ENCODE measurements at regions not wholly inside any gene's neighbourhood (a gene's known extent, or its start where the extent isn't known, plus 50 kb on each side); places are given as distances from the start of the nearest gene placed in this dataset.

- DNase-seq (ENCODE audit: low read depth in 2 of 2), result no peak
Observed at GRCh38 chr5:88144219-88145001, 124.2 kb downstream of the TMEM161B start.

- no peak for DNase-seq (ENCODE audit: low read depth in 2 of 2)
Observed at GRCh38 chr5:88143693-88144218, 124.9 kb downstream of the TMEM161B start.

DNA sequence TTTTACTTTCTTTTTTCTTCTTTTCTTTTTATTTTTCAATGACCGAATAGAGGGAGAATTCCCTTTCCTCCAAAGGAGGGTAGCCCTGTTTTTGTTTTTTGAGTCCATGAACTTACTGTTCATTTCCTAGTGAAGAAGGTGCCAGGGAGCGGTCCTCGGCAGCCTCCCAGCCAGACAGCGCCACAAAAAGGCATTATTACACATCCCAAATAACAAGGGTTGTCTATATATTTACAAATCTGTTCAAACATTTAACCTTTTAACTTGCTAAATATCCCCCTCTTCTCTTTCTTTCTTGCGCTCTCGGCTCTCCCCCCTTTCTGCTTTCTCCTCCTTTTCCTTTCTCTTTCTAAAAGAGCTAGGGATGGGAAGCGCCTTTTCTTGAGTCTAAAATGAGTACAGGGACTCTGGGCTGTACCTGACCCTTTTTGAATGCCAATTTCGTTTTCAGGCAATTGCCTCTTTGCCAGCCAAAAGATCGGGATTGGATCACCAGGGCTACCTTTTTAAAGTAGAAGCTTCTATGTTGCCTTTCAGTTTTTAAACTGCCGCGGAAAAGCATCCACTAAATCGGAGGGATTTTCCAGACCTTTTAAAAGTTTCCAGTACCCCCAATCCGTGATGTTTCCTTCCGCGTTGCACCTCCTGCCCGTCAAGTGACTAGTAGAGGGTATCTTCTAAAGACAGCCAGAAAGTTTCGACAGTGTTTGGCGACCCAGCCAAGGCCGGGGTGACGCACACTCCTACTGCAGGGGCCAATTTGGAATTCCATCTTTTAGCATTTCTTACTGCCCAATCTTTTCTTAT lies 125.6 kb downstream of the TMEM161B start:
- no peak for DNase-seq (ENCODE audit: low read depth in 2 of 2)

- DNase-seq (ENCODE audit: low read depth in 2 of 2), result no peak
Observed at GRCh38 chr5:88142636-88142885, 126.1 kb downstream of the TMEM161B start.

- DNase-seq (ENCODE audit: low read depth in 2 of 2), result peak; percentile 52 to 67
Observed at GRCh38 chr5:88140856-88141752, 127.5 kb downstream of the TMEM161B start.

- no peak for DNase-seq (ENCODE audit: low read depth in 2 of 2)
Observed at GRCh38 chr5:88140396-88140855, 128.2 kb downstream of the TMEM161B start.

DNA sequence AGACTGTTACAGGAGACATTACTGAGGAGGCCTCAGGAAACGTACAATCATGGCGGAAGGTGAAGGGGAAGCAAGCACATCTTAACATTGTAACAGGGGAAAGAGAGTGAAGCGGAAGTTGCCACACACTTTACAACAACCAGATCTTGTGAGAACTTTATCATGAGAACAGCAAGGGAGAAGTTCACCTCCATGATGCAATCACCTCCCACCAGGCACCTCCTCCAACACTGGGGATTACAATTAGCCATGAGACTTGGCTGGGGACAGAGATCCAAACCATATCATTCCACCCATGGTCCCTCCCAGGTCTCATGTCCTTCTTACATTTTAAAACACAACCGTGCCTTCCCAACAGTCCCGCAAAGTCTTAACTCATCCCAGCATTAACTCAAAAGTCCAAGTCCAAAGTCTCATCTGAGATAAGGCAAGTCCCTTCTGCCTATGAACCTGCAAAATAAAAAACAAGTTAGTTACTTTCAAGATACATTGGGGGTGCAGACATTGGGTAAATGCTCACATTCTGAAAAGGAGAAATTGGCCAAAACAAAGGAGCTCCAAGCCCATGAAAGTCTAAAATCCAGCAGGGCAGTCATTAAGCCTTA lies 138.3 kb downstream of the TMEM161B start:
- no peak for DNase-seq (ENCODE audit: low read depth in 2 of 2)

DNA sequence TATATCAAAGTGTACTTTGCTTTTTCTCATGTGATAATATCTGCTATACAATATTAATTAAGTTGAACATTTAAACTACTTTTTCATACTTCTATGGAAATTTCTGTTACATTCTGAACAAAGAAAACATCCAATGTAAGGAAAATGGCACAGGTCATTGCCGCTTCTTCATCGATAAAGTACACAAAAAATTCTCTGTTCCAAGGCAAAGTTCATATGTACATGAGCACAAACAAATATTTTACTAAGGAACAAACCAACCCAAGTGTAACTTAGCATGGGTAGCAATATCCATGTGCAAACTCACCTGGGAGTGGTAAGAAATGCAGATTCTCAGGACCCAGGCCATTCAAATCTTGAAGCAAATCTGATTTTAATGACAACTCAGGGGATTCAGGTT lies 139.8 kb downstream of the TMEM161B start:
- no peak for DNase-seq (ENCODE audit: low read depth in 2 of 2)

GRCh38 chr5:88119535-88120125 lies 149.0 kb downstream of the TMEM161B start:
- no peak for DNase-seq (ENCODE audit: low read depth in 2 of 2)

DNA sequence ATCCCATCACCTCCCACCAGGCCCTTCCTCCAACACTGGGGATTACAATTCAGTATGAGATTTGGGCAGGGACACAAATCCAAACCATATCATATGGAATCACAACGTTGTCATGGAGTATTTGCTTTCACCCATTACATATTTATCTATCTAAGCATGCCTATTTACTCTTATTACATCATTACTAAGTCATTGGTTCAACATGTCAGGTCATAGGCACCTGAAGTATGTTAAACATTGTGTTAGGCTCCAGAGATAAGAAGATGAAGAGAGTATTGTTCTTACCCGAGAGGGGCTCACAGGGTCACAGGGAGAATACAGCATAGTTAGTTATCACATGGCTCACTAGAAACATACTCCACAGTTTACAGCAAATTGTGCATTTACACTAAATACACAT lies 150.5 kb downstream of the TMEM161B start:
- no peak for DNase-seq (ENCODE audit: low read depth in 2 of 2)

GRCh38 chr5:88117546-88117945 lies 151.1 kb downstream of the TMEM161B start:
- DNase-seq (ENCODE audit: low read depth in 2 of 2), result no peak

DNA sequence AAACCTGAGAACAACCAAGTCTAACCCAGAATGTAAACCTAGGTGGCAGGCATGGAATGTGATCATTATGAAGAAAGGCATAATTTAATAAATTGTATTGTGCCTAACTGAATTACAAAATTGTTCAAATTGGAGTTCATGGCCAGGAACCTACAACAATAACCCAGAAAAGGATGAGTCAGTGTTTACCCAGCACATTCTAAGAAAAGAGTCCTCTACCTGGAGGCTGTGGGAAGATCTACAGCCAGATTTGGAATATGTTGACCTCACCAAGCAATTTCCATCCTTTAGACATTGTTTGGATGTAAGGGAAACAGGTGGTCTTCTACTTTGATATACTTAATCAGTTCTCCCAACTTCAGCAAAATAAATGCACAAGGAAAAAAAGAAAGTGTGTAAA lies 152.2 kb downstream of the TMEM161B start:
- no peak for DNase-seq (ENCODE audit: low read depth in 2 of 2)

- no peak for DNase-seq (ENCODE audit: low read depth in 2 of 2)
Observed at GRCh38 chr5:88115211-88115610, 153.4 kb downstream of the TMEM161B start.

- no peak for DNase-seq (ENCODE audit: low read depth in 2 of 2)
Observed at GRCh38 chr5:88113429-88113828, 155.2 kb downstream of the TMEM161B start.

- no peak for DNase-seq (ENCODE audit: low read depth in 2 of 2)
Observed at GRCh38 chr5:88109818-88110217, 158.8 kb downstream of the TMEM161B start.

GRCh38 chr5:88108490-88109279 lies 160.0 kb downstream of the TMEM161B start:
- no peak for DNase-seq (ENCODE audit: low read depth in 2 of 2)

DNA sequence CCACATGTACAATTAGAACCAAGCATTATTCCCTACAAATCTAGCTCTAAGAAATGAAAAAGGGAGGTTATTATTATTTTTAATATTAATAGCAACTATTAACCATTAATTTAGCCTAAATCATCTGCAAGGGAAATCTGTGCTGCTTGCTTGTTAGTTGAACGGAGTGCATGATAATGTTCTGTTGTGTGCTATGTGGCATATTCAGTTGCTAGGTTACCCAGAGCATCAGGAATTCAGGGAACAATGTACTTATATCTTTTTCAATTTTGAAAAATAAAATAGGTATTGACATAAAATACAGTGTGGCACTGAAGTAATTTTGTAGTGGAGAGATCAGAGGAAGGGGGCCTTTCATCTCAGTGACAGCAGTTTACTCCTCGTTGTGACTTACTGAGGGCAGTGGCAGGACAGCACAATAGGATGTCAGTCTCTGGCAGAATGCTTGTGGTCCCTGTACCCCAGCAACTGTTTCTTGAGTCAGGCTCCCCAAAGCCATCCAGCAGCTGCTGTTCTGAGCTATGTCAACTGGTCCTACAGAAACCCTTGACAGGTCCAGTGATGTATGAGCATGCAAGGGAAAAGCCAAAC lies 173.6 kb downstream of the TMEM161B start:
- no peak for DNase-seq (ENCODE audit: low read depth in 2 of 2)

- DNase-seq (ENCODE audit: low read depth in 2 of 2), result no peak
Observed at GRCh38 chr5:88094403-88094802, 174.2 kb downstream of the TMEM161B start.

- DNase-seq (ENCODE audit: low read depth in 2 of 2), result no peak
Observed at GRCh38 chr5:88093765-88094164, 174.9 kb downstream of the TMEM161B start.
